H1 (cell line): ENCODE measurements at regions not wholly inside any gene's neighbourhood (a gene's known extent, or its start where the extent isn't known, plus 50 kb on each side); places are given as distances from the start of the nearest gene placed in this dataset.

Experiments
- CREB1 ChIP-seq: IDR thresholded peaks from 2 replicates; pipeline ENCODE4 v1.6.1; 2012; ENCODE audit warnings: inconsistent platforms
- CTCF ChIP-seq, 3 experiments: IDR thresholded peaks; 1 replicate in 2 of 3; 2 replicates in 1 of 3; pipeline versions ENCODE4 v1.5.1 to v1.6.1; 2011; ENCODE audit warnings: low read length in 3 of 3, mild to moderate bottlenecking in 3 of 3, inconsistent platforms in 2 of 3, low read depth in 1 of 3, moderate library complexity in 1 of 3; ENCODE audit not compliant: insufficient read depth in 1 of 3; ENCODE audit errors: control extremely low read depth in 1 of 3
- NRF1 ChIP-seq: IDR thresholded peaks from 2 replicates; pipeline ENCODE4 v1.6.1; 2011; ENCODE audit warnings: mild to moderate bottlenecking, low read depth, low read length, improper control_type of control experiment
- PHF8 ChIP-seq: fragments of 200-600 bp; sonication (generic); conservative IDR thresholded peaks from 2 replicates; pipeline ENCODE4 v1.7.1; 2012; ENCODE audit warnings: low read depth, mild to moderate bottlenecking, inconsistent platforms, low read length, moderate library complexity
- POLR2A ChIP-seq, 2 experiments: IDR thresholded peaks; 1 replicate in 1 of 2; 2 replicates in 1 of 2; pipeline ENCODE4 v1.6.1; 2011; ENCODE audit warnings: low read depth in 2 of 2, low read length in 2 of 2, mild to moderate bottlenecking in 2 of 2; ENCODE audit errors: control extremely low read depth in 1 of 2
- ZNF274 ChIP-seq: IDR thresholded peaks from 2 replicates; pipeline ENCODE4 v1.7.0; 2012; ENCODE audit warnings: low read length, borderline replicate concordance; ENCODE audit errors: extremely low read depth

- TF ChIP-seq CTCF (IDR thresholded peaks at IDR 0.05; ENCODE audit: control extremely low read depth in 1 of 3, insufficient read depth in 1 of 3, low read depth in 1 of 3, low read length in 3 of 3) (no peak), CREB1 (no peak), ZNF274 (no peak), PHF8 (no peak), POLR2A (IDR thresholded peaks at IDR 0.05; ENCODE audit: control extremely low read depth in 1 of 2, low read depth in 2 of 2, low read length in 2 of 2) (no peak), NRF1 (no peak)
These were observed 89.9 kb upstream of the MPDZ start for GRCh38 chr9:13369431-13369830.
